ENCODE measurements at regions not wholly inside any gene's neighbourhood (a gene's known extent, or its start where the extent isn't known, plus 50 kb on each side); places are given as distances from the start of the nearest gene placed in this dataset.

- no peak for TF ChIP-seq YY1 (IDR thresholded peaks at IDR 0.05; ENCODE audit: insufficient read depth, insufficient read length)
- TF ChIP-seq ZNF274 (IDR thresholded peaks at IDR 0.05; ENCODE audit: low read depth, low read length): no peak
Measured at GRCh38 chr9:31574006-31574765, 810.3 kb upstream of the ACO1 start.

Measured in NT2/D1 (cell line).